ENCODE measurements at regions not wholly inside any gene's neighbourhood (a gene's known extent, or its start where the extent isn't known, plus 50 kb on each side); places are given as distances from the start of the nearest gene placed in this dataset.

DNA sequence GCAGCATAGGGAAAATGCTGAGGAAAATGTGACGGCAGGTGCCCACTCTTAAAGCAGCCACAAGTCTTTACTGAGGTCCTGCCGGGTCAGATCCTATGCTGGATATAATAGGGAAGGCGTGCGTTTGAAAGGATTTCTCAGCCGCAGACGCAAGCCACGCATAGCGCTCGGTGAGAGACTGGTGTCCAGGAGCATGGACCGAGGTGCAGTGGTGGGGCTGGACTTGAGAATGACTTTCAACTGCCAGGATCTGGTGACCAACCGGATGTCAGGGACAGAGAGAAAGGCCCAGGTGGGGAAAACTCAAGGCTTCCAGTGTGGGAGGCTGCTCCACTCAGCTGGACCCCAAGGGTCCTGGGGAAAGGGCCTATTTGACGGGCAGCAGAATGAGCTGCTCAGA lies 74.7 kb upstream of the INSIG1 start:
- TF ChIP-seq, protein P1, sequence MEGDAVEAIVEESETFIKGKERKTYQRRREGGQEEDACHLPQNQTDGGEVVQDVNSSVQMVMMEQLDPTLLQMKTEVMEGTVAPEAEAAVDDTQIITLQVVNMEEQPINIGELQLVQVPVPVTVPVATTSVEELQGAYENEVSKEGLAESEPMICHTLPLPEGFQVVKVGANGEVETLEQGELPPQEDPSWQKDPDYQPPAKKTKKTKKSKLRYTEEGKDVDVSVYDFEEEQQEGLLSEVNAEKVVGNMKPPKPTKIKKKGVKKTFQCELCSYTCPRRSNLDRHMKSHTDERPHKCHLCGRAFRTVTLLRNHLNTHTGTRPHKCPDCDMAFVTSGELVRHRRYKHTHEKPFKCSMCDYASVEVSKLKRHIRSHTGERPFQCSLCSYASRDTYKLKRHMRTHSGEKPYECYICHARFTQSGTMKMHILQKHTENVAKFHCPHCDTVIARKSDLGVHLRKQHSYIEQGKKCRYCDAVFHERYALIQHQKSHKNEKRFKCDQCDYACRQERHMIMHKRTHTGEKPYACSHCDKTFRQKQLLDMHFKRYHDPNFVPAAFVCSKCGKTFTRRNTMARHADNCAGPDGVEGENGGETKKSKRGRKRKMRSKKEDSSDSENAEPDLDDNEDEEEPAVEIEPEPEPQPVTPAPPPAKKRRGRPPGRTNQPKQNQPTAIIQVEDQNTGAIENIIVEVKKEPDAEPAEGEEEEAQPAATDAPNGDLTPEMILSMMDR (IDR thresholded peaks at IDR 0.05; ENCODE audit: low read depth, low read length, missing input control), result no peak
- TF ChIP-seq RXRA (IDR thresholded peaks at IDR 0.05), result no peak
- TF ChIP-seq MAX (IDR thresholded peaks at IDR 0.05), result no peak
- no peak for TF ChIP-seq TAF1 (conservative IDR thresholded peaks at IDR 0.05)
- no peak for TF ChIP-seq SP1 (IDR thresholded peaks at IDR 0.05)
- TF ChIP-seq YY1 (IDR thresholded peaks at IDR 0.05), result no peak
- TF ChIP-seq REST (IDR thresholded peaks at IDR 0.05), result no peak
- TF ChIP-seq ATF3 (IDR thresholded peaks at IDR 0.05), result no peak
- no peak for TF ChIP-seq GABPA (IDR thresholded peaks at IDR 0.05 in 1 of 2, conservative IDR thresholded peaks at IDR 0.05 in 1 of 2)
- no peak for TF ChIP-seq ZBTB33 (IDR thresholded peaks at IDR 0.05)
- TF ChIP-seq EGR1 (IDR thresholded peaks at IDR 0.05; ENCODE audit: low read depth in 2 of 2), result no peak
- TF ChIP-seq RAD21 (IDR thresholded peaks at IDR 0.05), result no peak
- TF ChIP-seq JUND (IDR thresholded peaks at IDR 0.05), result no peak
